Epithelial cell of proximal tubule (primary cell): ENCODE measurements at regions not wholly inside any gene's neighbourhood (a gene's known extent, or its start where the extent isn't known, plus 50 kb on each side); places are given as distances from the start of the nearest gene placed in this dataset.

ENCODE experiments used
- DNase-seq: peaks from one replicate; pipeline ENCODE4 v3.0.0-alpha.2; 2011; ENCODE audit warnings: low read depth
- H3K4me3 ChIP-seq: 2 replicates; pipeline ENCODE4 v1.5.1; 2011; ENCODE audit warnings: low read depth, mild to moderate bottlenecking, low read length
- TF ChIP-seq, protein P1 (sequence below): conservative IDR thresholded peaks from 2 replicates; pipeline ENCODE4 v1.5.1; 2012; ENCODE audit warnings: low read depth, mild to moderate bottlenecking, low read length

DNA sequence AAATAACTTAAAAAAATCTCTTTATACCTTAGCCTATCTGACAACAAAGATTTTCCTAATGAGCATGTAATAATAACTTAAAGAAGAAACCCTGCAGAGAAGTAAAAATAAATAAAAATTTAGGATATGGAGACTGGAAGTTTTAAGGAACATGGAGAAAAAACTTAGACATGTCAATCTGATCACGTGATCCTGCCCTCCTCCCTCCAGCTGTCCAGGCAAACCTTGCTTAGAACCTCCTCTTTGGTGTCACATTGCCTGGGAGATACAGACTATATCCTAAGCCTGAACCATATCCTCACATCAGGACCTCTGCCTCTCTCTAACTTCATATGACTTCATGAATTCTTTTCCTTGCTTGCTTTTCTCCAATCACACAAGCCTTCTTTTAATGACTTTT is 275.5 kb downstream of the CNTN3 start:
- no peak overlapping the region for H3K4me3 ChIP-seq
- TF ChIP-seq, protein P1, sequence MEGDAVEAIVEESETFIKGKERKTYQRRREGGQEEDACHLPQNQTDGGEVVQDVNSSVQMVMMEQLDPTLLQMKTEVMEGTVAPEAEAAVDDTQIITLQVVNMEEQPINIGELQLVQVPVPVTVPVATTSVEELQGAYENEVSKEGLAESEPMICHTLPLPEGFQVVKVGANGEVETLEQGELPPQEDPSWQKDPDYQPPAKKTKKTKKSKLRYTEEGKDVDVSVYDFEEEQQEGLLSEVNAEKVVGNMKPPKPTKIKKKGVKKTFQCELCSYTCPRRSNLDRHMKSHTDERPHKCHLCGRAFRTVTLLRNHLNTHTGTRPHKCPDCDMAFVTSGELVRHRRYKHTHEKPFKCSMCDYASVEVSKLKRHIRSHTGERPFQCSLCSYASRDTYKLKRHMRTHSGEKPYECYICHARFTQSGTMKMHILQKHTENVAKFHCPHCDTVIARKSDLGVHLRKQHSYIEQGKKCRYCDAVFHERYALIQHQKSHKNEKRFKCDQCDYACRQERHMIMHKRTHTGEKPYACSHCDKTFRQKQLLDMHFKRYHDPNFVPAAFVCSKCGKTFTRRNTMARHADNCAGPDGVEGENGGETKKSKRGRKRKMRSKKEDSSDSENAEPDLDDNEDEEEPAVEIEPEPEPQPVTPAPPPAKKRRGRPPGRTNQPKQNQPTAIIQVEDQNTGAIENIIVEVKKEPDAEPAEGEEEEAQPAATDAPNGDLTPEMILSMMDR = no peak
- no peak for DNase-seq

DNA sequence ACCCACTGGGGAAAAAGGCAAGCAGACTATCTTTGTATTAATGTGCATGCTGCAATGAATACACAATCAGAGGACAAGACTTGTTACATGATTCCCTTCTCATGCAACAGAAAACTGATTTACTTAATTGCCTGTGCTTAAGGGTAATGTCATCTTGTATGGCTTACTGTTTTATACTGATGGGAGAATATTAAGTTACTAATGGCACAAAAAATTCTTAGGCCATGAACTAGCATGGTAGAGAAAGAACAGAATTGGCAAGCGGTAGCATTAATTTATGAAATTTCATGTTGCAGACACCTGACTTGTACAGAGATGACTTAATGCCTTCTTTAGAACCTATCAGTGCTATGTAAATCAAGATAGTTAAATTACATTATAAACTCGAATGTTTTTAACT is 282.3 kb downstream of the CNTN3 start:
- DNase-seq = no peak
- H3K4me3 ChIP-seq = no peak overlapping the region
- TF ChIP-seq, protein P1 = no peak

DNA sequence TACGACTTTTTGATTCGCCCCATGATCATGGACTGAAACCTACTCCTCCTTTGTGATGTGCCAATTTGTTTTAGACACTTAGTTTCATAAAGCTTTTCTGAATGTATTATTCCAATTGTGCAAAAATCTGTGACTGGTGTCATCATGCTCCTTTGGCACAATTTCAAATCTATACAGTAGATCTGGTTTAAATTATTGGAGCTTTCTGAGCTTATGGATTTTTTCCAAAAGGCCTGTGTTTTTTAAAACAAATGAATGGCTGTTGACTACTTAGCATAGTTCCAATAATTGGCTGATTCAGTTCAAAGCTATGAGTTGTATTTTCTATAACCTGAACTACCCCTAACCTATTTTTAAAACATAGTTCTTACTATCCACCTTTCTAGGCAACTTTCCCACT is 282.7 kb downstream of the CNTN3 start:
- DNase-seq = no peak
- H3K4me3 ChIP-seq = no peak overlapping the region
- TF ChIP-seq, protein P1 = no peak

DNA sequence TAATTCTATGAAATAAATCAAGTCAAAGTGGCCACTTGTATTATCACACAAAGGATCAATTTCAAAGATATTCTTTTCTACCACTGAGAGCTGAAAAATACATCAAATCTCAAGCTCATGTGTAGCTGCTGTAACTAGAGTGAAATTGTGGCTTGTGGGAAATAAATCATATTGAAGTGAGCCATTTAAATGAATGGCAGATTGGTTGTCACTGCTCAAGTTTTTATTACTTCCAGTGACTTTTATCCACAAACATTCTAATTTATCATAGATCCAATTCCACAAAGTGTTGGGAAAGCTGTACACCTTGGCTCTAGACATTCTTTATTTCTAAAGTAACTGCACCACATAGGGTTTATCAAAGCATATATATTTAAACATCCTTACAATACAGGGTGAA is 285.4 kb downstream of the CNTN3 start:
- TF ChIP-seq, protein P1 = no peak
- no peak overlapping the region for H3K4me3 ChIP-seq
- DNase-seq = no peak

DNA sequence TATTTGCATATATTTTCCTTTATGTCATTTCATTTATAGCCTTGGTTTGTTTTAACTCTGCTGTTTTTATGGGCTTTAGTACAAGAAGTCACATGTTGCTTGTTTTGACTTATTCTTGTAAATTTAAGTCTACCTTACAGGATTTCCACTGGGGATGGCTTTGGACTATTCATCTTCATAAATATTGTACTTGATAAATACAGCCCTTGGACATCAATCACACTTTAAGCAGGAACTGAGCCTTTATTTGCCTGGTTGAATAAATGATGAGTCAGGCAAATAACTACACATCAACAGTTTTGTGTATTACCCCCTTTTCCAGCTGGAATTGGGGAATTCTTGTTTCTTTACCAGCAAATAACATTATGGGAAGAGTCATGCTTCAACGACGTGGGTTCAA is 286.0 kb downstream of the CNTN3 start:
- DNase-seq = no peak
- TF ChIP-seq, protein P1 = no peak
- no peak overlapping the region for H3K4me3 ChIP-seq

DNA sequence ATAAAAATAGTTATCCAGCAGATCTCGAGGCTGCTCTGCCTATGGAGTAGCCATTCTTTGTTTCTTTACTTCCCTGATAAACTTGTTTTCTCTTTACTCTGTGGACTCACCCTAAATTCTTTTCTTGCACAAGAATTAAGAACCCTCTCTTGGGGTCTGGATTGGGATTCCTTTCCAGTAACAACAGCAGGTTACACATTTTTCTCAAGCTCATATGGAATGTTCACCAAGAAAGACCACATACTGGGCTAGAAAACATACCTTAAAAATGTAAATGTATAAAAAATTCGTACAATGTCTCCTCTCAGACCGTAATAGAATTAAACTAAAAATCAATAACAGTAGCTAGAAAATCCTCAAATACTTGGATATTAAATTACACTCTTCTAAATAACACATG is 299.2 kb downstream of the CNTN3 start:
- no peak for DNase-seq
- TF ChIP-seq, protein P1 = no peak
- H3K4me3 ChIP-seq = no peak overlapping the region

DNA sequence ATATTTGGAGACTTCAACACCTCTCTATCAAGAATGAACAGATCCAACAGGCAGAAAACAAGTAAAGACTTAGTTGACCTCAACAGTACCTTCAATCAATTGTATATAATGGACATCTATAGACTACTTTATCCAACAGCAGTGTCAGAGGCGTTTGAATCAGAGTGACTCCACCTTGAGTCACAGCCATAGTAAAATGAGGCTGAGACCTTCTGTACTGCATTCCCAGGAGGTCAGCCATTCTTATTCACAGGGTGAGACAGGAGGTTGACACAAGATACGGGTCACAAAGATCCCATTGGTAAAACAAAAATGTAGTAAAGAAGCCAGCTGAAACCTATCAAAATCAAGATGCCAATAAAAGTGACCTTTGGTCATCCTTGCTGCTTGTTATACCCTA is 299.8 kb downstream of the CNTN3 start:
- peak; percentile 1 for DNase-seq
- no peak overlapping the region for H3K4me3 ChIP-seq
- TF ChIP-seq, protein P1 = no peak
